IMR-90 (cell line): ENCODE measurements at regions not wholly inside any gene's neighbourhood (a gene's known extent, or its start where the extent isn't known, plus 50 kb on each side); places are given as distances from the start of the nearest gene placed in this dataset.

Experiments used
- ATAC-seq: fragments of 200-7000 bp; cut with Tn5 transposase; 2 replicates; pipeline ENCODE4 v1.9.1; 2020; ENCODE audit warnings: low read depth, mild to moderate bottlenecking, moderate library complexity
- BruUV-seq: library from RNA; stranded (reverse); fragments of 400-500 nt; replicated peaks from 2 replicates; lab custom pipeline; 2021; lab: Mats Ljungman, UMichigan
- CTCF ChIA-PET: fragments of 300-600 bp; formaldehyde crosslinking; extraction: SDS; loops from one replicate; lab custom pipeline; 2021; ENCODE audit warnings: antibody characterized with exemption; lab: Yijun Ruan, JAX
- POLR2A ChIA-PET: fragments of 300-600 bp; sonication (Branson Sonifier 250); formaldehyde crosslinking; loops from one replicate; lab custom pipeline; 2022; ENCODE audit warnings: antibody characterized with exemption; ENCODE audit not compliant: unreplicated experiment; lab: Charles Lee
- DNase-seq: peaks from one replicate; pipeline ENCODE4 v3.0.0; 2013
- H2AFZ ChIP-seq: replicated peaks from 2 replicates; pipeline ENCODE3; 2013; ENCODE audit warnings: low read length, mild to moderate bottlenecking; ENCODE audit not compliant: poor library complexity
- H2AK5ac ChIP-seq: 2 replicates; pipeline ENCODE4 v1.6.1; 2013; ENCODE audit warnings: low read depth, low read length, inconsistent platforms
- H2AK9ac ChIP-seq: replicated peaks from 2 replicates; pipeline ENCODE3; 2013; ENCODE audit warnings: mild to moderate bottlenecking, low read depth, low read length, moderate library complexity; ENCODE audit not compliant: poor library complexity
- H2BK120ac ChIP-seq: 2 replicates; pipeline ENCODE4 v1.6.1; 2013; ENCODE audit warnings: low read depth, low read length, inconsistent platforms
- H2BK15ac ChIP-seq: 3 replicates; pipeline ENCODE4 v1.6.1; 2013; ENCODE audit warnings: low read depth, low read length, inconsistent platforms
- H2BK20ac ChIP-seq: 2 replicates; pipeline ENCODE4 v1.6.1; 2013; ENCODE audit warnings: low read depth, mild to moderate bottlenecking, inconsistent platforms, low read length, moderate library complexity
- H2BK5ac ChIP-seq: 2 replicates; pipeline ENCODE4 v1.6.1; 2013; ENCODE audit warnings: mild to moderate bottlenecking, low read depth, low read length, inconsistent platforms; ENCODE audit not compliant: poor library complexity, severe bottlenecking
- H3K14ac ChIP-seq: replicated peaks from 2 replicates; pipeline ENCODE4 v1.6.1; 2013; ENCODE audit warnings: low read depth, low read length, inconsistent platforms
- H3K18ac ChIP-seq: 2 replicates; pipeline ENCODE4 v1.6.1; 2013; ENCODE audit warnings: low read depth, low read length, control low read depth
- H3K23ac ChIP-seq: 2 replicates; pipeline ENCODE4 v1.6.1; 2013; ENCODE audit warnings: low read depth, low read length, inconsistent platforms
- H3K27ac ChIP-seq: 2 replicates; pipeline ENCODE4 v1.5.1; 2013; ENCODE audit warnings: mild to moderate bottlenecking, control low read depth, low read length; ENCODE audit not compliant: insufficient read depth
- H3K27me3 ChIP-seq: 2 replicates; pipeline ENCODE4 v1.6.1; 2013; ENCODE audit warnings: low read length; ENCODE audit not compliant: control insufficient read depth, insufficient read depth
- H3K36me3 ChIP-seq: 2 replicates; pipeline ENCODE4 v1.6.1; 2013; ENCODE audit warnings: low read length, mixed read lengths; ENCODE audit not compliant: control insufficient read depth, insufficient read depth
- H3K4ac ChIP-seq: 2 replicates; pipeline ENCODE4 v1.6.1; 2013; ENCODE audit warnings: low read depth, low read length, inconsistent platforms
- H3K4me1 ChIP-seq: 2 replicates; pipeline ENCODE4 v1.6.1; 2013; ENCODE audit warnings: low read length, mixed read lengths; ENCODE audit not compliant: control insufficient read depth, insufficient read depth
- H3K4me2 ChIP-seq: 2 replicates; pipeline ENCODE4 v1.6.1; 2013; ENCODE audit warnings: low read depth, mild to moderate bottlenecking, control low read depth, low read length, moderate library complexity
- H3K4me3 ChIP-seq: 2 replicates; pipeline ENCODE4 v1.5.1; 2013; ENCODE audit warnings: low read depth, mild to moderate bottlenecking, control low read depth, low read length, moderate library complexity; ENCODE audit not compliant: insufficient read depth
- H3K56ac ChIP-seq: 2 replicates; pipeline ENCODE4 v1.6.1; 2013; ENCODE audit warnings: low read length, inconsistent platforms; ENCODE audit not compliant: insufficient read depth; ENCODE audit errors: extremely low read depth
- H3K79me1 ChIP-seq, 2 experiments: 2 replicates each; pipeline ENCODE4 v1.6.1; 2013; ENCODE audit warnings: low read length in 2 of 2, inconsistent platforms in 1 of 2, low read depth in 1 of 2
- H3K9ac ChIP-seq: 2 replicates; pipeline ENCODE4 v1.6.1; 2013; ENCODE audit warnings: low read depth, low read length, control low read depth
- H3K9me1 ChIP-seq: 2 replicates; pipeline ENCODE4 v1.6.1; 2013; ENCODE audit warnings: low read length, inconsistent platforms; ENCODE audit not compliant: insufficient read depth
- H3K9me3 ChIP-seq: 2 replicates; pipeline ENCODE4 v1.6.1; 2013; ENCODE audit warnings: low read length; ENCODE audit not compliant: control insufficient read depth, insufficient read depth
- H4K20me1 ChIP-seq: 2 replicates; pipeline ENCODE4 v1.6.1; 2013; ENCODE audit warnings: low read length, inconsistent platforms; ENCODE audit not compliant: insufficient read depth
- H4K5ac ChIP-seq: 2 replicates; pipeline ENCODE4 v1.6.1; 2013; ENCODE audit warnings: mild to moderate bottlenecking, low read depth, low read length, control low read depth
- H4K8ac ChIP-seq, 2 experiments: 2 replicates each; pipeline ENCODE4 v1.6.1; 2013; ENCODE audit warnings: low read depth in 2 of 2, low read length in 2 of 2, control low read depth in 1 of 2, inconsistent platforms in 1 of 2
- H4K91ac ChIP-seq: 2 replicates; pipeline ENCODE4 v1.6.1; 2013; ENCODE audit warnings: low read depth, low read length, inconsistent platforms; ENCODE audit not compliant: insufficient read depth
- BHLHE40 ChIP-seq: fragments of 150-350 bp; IDR thresholded peaks from 2 replicates; pipeline ENCODE4 v1.6.1; 2016; ENCODE audit warnings: mild to moderate bottlenecking, low read depth, low read length
- CEBPB ChIP-seq: IDR thresholded peaks from 2 replicates; pipeline ENCODE4 v1.6.1; 2012; ENCODE audit warnings: low read depth, low read length, improper control_type of control experiment
- FOS ChIP-seq: fragments of 150-350 bp; IDR thresholded peaks from 2 replicates; pipeline ENCODE4 v1.6.1; 2016; ENCODE audit warnings: low read depth, low read length
- MAFK ChIP-seq: IDR thresholded peaks from 2 replicates; pipeline ENCODE4 v1.6.1; 2012; ENCODE audit warnings: low read depth, low read length, improper control_type of control experiment
- MXI1 ChIP-seq: IDR thresholded peaks from 2 replicates; pipeline ENCODE4 v1.6.1; 2012; ENCODE audit warnings: low read depth, mild to moderate bottlenecking, low read length, moderate library complexity, borderline replicate concordance
- NFE2L2 ChIP-seq: fragments of 150-350 bp; IDR thresholded peaks from 2 replicates; pipeline ENCODE4 v1.6.1; 2016; ENCODE audit warnings: low read depth, mild to moderate bottlenecking, low read length
- POLR2A ChIP-seq: IDR thresholded peaks from 2 replicates; pipeline ENCODE4 v1.6.1; 2012; ENCODE audit warnings: mild to moderate bottlenecking, low read depth, low read length
- RAD21 ChIP-seq: IDR thresholded peaks from 2 replicates; pipeline ENCODE4 v1.6.1; 2012; ENCODE audit warnings: low read length, improper control_type of control experiment
- RCOR1 ChIP-seq: IDR thresholded peaks from 2 replicates; pipeline ENCODE4 v1.6.1; 2012; ENCODE audit warnings: mild to moderate bottlenecking, low read length, improper control_type of control experiment; ENCODE audit not compliant: insufficient replicate concordance
- RFX5 ChIP-seq: IDR thresholded peaks from 2 replicates; pipeline ENCODE4 v1.8.0; 2012; ENCODE audit warnings: low read depth, mild to moderate bottlenecking, low read length, moderate library complexity
- SMC3 ChIP-seq: fragments of 150-350 bp; IDR thresholded peaks from 2 replicates; pipeline ENCODE4 v1.6.1; 2016; ENCODE audit warnings: low read depth, mild to moderate bottlenecking, antibody characterized with exemption, low read length, moderate library complexity
- WGBS, 2 experiments: methylation state at CpG; one replicate each; pipeline versions ENCODE4 v1.1.5 to v1.1.7; 2013; ENCODE audit warnings: missing lambda C conversion rate in 2 of 2; ENCODE audit not compliant: insufficient read length in 1 of 2; ENCODE audit errors: extremely low coverage in 2 of 2; 5-methylcytosine and 5-hydroxymethylcytosine counted together
- dilution Hi-C: fragments of 300-500 bp; cut with HindIII; formaldehyde crosslinking; loops from one replicate; pipeline ENCODE4 v1.14.3; 2018; ENCODE audit warnings: low sequenced_read_pairs; ENCODE audit not compliant: unreplicated experiment
- in situ Hi-C: fragments of 300-500 bp; cut with MboI; formaldehyde crosslinking; loops from 3 replicates; pipeline ENCODE4 v1.14.3; 2019; ENCODE audit warnings: low sequenced_read_pairs, inconsistent platforms, mixed read lengths
- intact Hi-C: fragments of 100-400 bp; cut with micrococcal nuclease; formaldehyde crosslinking; loops from 2 replicates; pipeline ENCODE4 v1.10.0; 2022
- TF ChIP-seq, protein P1 (sequence below): conservative IDR thresholded peaks from 2 replicates; pipeline ENCODE4 v1.5.1; 2012; ENCODE audit warnings: mild to moderate bottlenecking, low read depth, low read length, improper control_type of control experiment
- TF ChIP-seq, protein P2 (sequence below): fragments of 150-350 bp; IDR thresholded peaks from 2 replicates; pipeline ENCODE4 v1.6.1; 2017; ENCODE audit warnings: mild to moderate bottlenecking, antibody characterized with exemption, low read length, low read depth

DNA sequence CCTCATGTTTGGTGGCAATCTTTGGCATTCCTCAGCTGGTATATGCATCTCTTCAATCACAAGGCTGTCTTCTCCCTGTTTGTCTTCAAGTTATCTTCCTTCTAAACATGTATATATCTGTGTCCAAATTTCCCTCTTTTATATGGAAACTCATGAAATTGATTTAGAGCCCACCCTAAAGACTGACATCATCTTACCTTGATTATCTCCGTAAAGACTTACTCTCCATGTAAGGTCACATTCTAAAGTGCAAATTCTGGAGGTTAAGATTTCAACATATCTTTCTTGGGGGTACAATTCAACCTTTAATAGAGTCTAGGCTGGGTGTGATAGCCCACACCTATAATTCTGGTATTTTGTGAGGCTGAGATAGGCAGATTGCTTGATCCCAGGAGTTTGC is 215.8 kb upstream of the LRRC4C start:
- WGBS, 2 experiments, result no CpG with 5 or more reads among the region's 1 CpG
- H4K8ac ChIP-seq, result no peak overlapping the region
- POLR2A ChIA-PET, result no interaction called here
- no peak overlapping the region for H3K9ac ChIP-seq
- peaks cover 2% of the 10 kb centered on the region; the same call in 1 of the 2 replicates for H3K9me3 ChIP-seq
- H2BK15ac ChIP-seq, result no peak overlapping the region
- H3K18ac ChIP-seq, result no peak overlapping the region
- in situ Hi-C loops (no loop called here), intact Hi-C loops (no loop called here), dilution Hi-C loops (no loop called here)
- H2BK20ac ChIP-seq, result no peak overlapping the region
- no peak overlapping the region for H3K27ac ChIP-seq
- no peak overlapping the region for H3K14ac ChIP-seq
- no peaks in the 10 kb centered on the region for H4K20me1 ChIP-seq
- H3K4me3 ChIP-seq, result no peak overlapping the region
- H2AK9ac ChIP-seq, result no peak overlapping the region
- H3K4me1 ChIP-seq, result no peaks in the 10 kb centered on the region
- no peak overlapping the region for H2AFZ ChIP-seq
- ATAC-seq (no peak), DNase-seq (no peak)
- H3K79me1 ChIP-seq, result no peaks in the 10 kb centered on the region
- CTCF ChIA-PET, result no interaction called here
- no peaks in the 10 kb centered on the region for H3K9me1 ChIP-seq
- TF ChIP-seq POLR2A (no peak), BHLHE40 (no peak), RCOR1 (no peak), NFE2L2 (no peak), MAFK (no peak), FOS (no peak), MXI1 (no peak), RFX5 (no peak), RAD21 (no peak), CEBPB (no peak), SMC3 (no peak)
- TF ChIP-seq, protein P1, sequence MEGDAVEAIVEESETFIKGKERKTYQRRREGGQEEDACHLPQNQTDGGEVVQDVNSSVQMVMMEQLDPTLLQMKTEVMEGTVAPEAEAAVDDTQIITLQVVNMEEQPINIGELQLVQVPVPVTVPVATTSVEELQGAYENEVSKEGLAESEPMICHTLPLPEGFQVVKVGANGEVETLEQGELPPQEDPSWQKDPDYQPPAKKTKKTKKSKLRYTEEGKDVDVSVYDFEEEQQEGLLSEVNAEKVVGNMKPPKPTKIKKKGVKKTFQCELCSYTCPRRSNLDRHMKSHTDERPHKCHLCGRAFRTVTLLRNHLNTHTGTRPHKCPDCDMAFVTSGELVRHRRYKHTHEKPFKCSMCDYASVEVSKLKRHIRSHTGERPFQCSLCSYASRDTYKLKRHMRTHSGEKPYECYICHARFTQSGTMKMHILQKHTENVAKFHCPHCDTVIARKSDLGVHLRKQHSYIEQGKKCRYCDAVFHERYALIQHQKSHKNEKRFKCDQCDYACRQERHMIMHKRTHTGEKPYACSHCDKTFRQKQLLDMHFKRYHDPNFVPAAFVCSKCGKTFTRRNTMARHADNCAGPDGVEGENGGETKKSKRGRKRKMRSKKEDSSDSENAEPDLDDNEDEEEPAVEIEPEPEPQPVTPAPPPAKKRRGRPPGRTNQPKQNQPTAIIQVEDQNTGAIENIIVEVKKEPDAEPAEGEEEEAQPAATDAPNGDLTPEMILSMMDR, result no peak
- TF ChIP-seq, protein P2, sequence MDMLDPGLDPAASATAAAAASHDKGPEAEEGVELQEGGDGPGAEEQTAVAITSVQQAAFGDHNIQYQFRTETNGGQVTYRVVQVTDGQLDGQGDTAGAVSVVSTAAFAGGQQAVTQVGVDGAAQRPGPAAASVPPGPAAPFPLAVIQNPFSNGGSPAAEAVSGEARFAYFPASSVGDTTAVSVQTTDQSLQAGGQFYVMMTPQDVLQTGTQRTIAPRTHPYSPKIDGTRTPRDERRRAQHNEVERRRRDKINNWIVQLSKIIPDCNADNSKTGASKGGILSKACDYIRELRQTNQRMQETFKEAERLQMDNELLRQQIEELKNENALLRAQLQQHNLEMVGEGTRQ, result no peak
- H4K5ac ChIP-seq, result no peak overlapping the region
- no peak overlapping the region for H2BK5ac ChIP-seq
- no peak overlapping the region for H3K4ac ChIP-seq
- H2BK120ac ChIP-seq, result no peak overlapping the region
- H3K23ac ChIP-seq, result no peak overlapping the region
- no peaks in the 10 kb centered on the region for H3K36me3 ChIP-seq
- H3K56ac ChIP-seq, result no peak overlapping the region
- no TSS peak for BruUV-seq
- no peaks in the 10 kb centered on the region for H3K27me3 ChIP-seq
- no peak overlapping the region for H2AK5ac ChIP-seq
- no peak overlapping the region for H3K4me2 ChIP-seq
- no peak overlapping the region for H4K91ac ChIP-seq
